GM18870 (cell line): ENCODE measurements at regions not wholly inside any gene's neighbourhood (a gene's known extent, or its start where the extent isn't known, plus 50 kb on each side); places are given as distances from the start of the nearest gene placed in this dataset.

ENCODE experiments used
- ATAC-seq: cut with Tn5 transposase; IDR thresholded peaks from one replicate; pipeline ENCODE4 v1.9.1; 2021; ENCODE audit warnings: moderate library complexity; ENCODE audit not compliant: unreplicated experiment

DNA sequence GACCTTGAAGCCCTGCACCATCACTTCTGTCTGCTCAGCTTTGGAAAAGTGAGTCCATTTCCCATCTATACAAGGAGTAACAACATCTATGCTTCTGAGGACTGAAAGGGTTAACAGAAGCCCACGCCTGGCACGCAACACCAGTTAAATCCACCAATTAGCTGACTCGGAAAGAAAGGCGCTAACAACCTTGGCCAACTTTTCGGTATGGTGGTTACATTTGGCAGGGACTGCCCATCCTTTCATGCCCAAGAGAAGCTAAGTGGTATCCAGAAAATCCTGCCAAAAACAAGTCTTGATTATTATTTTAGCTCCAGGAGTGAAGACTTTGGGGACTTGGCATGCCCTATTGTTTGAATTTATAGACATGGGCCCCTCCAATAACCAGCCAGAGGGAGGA, 202.3 kb upstream of the RPL38 start:
- no peak for ATAC-seq

DNA sequence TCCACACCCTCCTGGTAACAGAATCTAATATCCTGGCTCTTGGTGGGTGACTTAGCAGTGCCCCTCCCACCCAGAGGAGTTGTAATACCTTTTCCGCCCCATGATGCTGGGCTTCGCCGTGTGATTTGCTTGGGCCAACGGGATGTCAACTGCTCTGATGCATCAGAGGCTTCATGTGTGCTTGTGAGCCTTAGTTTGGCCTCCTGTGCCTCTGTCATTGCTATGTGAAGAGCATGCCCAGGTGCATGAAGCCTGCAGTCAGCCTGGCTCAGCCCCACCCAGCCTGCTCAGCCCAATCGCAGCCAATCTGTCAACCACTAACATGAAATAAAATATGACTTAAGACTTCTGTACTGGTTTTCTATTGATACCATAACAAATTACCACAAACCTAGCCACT, 201.2 kb upstream of the RPL38 start:
- no peak for ATAC-seq

DNA sequence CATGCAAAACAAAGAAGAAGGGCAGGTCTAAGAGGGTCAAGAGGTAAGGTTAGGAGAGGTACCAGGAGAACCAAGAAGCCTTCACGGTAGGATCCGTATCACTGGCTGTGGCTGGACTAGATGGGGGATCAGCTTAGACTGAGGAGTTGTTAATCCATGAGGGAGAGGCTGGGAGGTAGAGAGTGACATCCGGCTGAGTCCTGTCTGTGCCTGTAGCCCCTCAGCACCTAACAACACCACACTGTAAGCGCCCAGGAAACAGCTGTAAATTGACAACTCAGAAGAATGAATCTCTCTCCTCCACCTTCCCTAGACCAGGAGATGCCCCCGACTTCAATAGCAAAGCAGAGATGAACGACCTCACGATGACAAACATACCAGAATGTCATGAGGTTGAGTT, 199.4 kb upstream of the RPL38 start:
- no peak for ATAC-seq

DNA sequence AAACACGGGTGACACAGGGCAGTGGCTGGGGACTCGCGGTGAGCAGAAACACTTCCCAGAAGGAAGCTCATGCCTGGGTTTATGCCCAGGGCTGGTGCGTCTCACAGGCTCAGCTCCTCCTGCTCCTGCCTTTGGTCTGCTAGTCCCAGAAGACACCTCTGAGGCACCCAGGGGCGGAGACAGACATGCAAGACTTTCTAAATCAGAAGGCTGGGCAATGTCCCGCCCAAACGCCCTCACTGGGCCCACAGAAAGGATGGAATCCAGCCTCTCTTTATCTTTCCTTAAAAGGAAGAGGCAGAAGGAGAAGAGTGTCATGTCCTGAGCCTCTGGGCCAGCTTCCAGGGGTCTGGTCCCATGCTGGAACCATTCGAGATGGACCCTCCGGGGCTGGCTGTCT, 197.7 kb upstream of the RPL38 start:
- ATAC-seq: no peak

DNA sequence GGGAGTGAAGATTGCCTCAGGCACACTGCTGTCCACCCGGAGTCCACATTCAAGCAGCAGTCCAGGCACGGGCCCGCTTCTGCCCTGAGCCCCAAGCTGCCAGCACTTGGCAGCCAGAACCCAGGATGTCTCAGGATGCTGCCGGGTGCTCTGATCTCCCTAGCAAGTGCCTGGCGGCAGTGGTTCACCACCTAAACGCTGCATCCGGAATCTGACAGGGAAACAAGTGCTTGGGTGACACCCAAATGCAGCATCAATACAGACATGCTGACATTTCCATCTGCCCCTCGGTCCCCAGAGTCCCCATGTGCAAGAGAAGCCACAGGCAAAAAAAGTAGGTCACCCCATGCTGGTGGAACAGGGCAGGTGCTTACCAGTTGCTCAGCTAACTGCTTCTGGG, 197.1 kb upstream of the RPL38 start:
- no peak for ATAC-seq

DNA sequence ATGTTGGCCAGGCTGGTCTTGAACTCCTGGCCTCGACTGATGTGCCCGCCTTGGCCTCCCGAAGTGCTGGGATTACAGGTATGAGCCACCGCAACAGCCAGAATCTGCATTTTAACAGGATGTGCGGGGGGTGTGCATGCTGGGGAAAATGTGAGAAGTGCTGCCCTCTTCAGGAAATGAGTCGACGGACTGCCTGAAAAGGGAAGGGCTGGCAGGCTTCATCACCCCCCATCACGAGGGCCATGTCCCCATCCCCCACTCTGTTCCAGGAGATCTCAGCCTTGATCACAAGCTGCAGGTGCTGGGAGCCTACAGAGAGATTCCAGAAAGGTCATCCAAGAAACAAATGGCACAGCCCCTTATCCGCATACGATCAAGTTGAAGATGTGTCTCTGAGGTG, 195.3 kb upstream of the RPL38 start:
- ATAC-seq: no peak

DNA sequence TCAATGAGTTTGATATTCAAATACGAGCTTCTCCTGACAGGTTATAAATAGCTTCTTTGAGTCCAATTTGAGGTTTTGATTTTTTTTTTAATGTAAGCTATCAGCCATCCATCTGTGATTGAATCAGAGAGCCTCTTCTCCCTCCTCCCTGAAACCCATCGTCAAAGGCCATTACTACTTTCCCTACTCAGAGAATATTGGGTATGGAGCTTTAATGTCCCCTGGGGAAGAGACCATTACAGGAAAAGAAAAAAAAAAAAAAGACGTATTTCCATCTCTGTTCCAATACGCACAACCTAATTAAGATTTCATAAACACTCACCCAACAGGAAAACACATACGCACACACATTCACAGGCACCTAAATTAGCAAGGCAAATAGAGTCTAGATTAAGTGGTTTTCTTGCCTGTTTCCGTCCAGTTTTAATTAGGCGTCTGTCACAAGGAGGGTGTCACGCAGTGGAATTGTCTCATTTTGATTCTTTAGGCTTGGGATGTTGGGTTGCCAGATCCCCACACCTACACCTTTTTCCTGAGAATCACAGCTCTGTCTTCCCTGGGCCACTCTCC, 194.3 kb upstream of the RPL38 start:
- no peak for ATAC-seq

DNA sequence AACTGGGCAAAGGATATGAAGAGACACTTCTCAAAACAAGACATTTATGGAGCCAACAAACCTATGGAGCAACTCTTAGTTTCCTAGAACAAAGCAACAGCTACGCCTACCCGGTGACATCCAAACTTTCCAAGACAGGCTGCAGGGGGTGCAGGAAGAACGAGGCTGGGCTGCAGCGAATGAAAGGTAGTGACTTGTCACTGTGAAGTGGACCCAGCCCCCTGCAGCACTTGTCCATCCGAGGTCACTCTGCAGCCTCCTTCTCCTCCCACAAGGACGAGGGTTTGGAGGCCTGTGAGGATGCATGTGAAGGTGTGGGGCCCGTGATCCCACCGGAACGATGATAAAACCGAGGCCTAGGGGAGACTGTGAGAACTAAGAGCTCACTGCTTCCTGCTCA, 192.6 kb upstream of the RPL38 start:
- ATAC-seq: no peak

DNA sequence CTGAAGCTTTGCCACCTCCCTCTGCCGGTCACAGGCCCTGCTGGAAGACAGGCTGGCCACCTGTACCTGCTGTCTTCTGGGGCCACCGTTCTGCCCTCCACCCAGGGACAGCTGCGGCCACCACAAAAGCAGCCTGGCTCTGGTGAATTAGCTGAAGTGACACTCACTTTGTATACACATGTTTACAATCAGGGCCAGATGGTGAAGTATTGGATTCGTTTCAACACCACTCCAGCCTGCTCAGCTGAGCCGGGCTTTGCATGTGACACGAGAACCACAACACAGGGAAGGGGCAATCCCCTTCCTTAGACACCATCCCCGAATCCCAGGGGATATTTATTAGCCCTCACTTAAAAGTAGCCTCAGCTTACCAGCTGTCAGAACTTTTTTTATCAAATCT, 191.5 kb upstream of the RPL38 start:
- ATAC-seq: no peak

DNA sequence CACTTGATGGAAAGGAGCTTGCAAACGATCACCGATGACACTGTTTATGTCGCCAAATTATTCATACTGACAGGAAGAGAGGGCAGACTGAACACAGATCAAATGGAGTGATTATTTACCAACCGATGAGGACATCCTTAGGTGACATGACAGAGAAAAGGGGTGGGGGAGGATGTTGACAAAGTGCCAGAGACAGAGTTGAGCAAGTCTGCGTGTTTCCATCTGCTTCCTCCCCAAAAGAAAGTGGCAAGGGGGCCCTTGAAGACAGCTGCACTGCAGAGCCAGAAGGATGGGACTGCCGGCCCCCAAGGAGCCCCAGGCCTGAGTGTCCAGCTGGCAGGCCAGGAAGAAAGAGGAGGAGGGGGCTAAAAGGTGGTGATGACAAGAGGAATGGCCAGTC, 191.0 kb upstream of the RPL38 start:
- ATAC-seq: no peak

DNA sequence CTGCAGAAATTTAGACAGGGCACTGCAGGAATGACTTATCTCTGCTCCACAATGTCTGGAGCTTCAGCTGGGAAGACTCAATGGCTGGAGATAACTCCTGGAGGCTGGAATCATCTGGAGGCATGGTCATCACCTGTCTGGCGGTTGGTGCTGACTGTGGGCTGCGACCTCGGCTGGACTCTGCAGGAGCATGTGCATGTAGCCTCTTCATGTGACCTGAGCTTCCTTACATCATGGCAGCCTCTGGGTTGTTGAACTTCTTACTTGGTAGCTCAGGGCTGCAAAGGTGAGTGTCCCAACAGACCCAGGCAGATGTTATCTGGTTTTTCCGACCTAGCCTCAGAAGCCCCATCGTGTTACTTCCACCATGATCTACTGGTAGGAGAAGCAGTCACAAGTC, 188.2 kb upstream of the RPL38 start:
- ATAC-seq: no peak

DNA sequence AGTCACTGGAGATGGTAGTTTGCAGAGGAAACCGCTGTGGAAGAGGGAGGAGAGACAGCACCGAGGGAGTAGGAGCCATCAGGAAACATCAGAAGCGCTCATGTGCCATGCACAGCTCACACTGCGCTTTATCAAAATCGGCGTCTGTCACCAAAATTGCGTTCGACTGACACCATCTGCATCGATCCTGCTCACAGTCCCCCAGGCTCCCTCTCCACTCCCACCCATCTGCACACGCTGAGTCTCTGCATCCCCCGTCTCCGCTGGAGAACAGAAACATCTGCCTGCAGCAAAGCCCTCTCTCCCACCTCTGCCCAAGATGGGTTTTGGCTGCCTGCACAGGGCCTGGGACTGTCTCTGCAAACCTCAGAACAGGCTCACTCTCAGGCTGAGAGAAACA, 187.5 kb upstream of the RPL38 start:
- no peak for ATAC-seq

DNA sequence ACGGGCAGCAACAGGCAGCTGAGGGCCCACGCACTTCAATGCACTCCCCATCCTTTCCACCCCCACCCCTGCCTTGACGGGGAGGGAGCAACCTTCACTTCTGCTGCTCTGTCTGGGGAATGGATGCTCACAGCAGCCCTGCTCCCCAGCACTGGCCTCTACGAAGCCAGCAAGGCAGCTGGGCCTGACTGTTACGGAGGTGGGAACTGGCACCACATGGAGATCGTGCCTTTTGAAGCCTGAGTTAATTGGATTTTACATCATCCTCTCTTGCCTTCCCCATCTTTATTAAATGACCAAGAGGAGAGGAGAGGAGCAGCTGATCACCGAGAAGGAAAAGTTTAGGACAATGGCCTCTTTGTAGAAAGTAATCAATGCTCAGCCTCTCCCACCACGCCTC, 187.0 kb upstream of the RPL38 start:
- ATAC-seq: no peak

DNA sequence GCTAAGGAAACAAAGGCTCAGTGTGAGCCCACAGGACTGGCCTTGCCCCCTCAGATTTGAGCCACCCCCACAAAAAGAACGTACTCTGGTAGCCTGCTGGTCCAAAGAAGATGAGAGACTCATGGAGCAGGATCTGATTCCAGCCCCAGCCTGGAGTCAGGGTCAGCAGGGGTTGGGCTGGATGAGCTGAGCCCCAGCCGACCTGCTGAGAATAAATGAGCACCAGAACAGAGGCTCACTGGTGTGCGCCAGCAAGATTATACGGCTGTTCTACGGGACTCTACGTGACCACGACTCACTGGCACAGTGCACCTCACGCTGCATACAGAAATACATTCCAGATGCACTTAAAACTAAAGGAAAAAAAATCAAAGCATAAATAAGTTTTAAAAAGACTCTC, 186.0 kb upstream of the RPL38 start:
- ATAC-seq: no peak

DNA sequence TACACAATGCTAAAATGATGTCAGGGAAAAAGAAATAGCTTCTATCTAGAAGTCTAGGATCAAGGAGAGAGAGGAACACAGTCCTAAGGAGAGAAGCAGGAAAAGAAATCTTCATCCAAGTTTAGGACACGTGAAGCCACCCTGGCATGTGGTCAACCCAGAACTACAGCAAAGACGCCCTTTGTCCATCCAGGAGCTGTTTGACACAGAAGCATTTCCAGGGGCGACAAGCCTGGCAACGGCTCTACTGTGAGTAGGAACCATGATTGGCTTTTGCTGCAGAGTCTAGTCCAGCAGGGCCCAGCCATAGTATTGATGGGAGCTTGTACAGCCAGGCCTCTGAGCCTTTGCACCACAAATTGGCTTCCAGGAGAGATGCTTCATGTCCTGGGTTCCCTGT, 185.4 kb upstream of the RPL38 start:
- ATAC-seq: no peak

DNA sequence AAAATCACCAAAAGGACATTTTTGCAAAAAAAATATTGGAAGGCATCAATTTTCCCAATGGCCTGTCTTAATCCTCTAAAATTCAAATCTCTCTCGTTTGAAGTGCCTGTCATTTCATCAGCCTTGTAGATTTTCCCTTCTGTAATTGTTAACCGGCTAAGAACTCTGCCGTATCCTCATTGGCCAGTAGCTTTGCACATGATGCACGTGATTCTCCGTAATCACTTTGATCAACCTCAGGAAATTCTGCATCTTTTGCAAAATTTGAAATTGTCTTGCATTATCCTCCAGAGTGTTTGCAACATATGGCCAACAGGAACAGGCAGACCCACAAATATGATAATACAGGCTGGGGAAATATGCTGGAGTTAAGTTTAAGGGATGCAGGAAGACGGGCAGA, 184.2 kb upstream of the RPL38 start:
- no peak for ATAC-seq

DNA sequence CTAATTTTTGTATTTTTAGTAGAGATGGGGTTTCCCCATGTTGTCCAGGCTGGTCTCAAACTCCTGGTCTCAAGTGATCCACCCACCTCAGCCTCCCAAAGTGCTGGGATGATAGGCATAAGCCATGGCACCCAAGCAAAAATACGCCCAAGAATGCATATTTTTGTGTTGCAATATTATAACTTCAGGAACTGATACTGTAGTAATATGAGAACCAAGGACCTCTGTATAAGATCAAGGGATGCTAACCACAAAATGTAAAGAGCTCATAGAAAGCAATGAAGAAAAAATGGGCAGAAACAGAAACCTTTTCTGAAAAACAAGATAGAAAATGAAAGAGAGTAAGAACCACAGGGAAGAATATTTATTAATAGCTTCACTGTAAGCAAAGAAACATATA, 183.6 kb upstream of the RPL38 start:
- no peak for ATAC-seq

DNA sequence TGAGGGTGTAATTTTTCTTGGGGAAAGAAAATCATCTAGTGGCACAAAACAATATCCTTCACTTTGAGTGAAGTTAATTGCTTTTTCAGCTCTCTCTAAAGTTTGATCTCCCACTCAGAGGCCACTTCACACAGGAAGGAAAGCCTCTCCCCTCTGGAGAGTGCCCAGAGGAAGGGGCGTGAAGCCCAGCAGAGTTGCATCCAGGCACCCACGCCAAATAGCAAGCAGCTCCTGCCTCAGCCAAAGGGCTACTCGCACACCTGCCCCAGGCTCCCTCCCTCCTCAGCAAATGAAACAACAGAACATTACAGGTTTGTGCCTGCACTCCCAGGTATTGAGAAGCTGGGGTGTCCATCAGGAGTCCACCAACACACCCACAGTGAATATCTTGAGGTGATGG, 183.0 kb upstream of the RPL38 start:
- no peak for ATAC-seq

DNA sequence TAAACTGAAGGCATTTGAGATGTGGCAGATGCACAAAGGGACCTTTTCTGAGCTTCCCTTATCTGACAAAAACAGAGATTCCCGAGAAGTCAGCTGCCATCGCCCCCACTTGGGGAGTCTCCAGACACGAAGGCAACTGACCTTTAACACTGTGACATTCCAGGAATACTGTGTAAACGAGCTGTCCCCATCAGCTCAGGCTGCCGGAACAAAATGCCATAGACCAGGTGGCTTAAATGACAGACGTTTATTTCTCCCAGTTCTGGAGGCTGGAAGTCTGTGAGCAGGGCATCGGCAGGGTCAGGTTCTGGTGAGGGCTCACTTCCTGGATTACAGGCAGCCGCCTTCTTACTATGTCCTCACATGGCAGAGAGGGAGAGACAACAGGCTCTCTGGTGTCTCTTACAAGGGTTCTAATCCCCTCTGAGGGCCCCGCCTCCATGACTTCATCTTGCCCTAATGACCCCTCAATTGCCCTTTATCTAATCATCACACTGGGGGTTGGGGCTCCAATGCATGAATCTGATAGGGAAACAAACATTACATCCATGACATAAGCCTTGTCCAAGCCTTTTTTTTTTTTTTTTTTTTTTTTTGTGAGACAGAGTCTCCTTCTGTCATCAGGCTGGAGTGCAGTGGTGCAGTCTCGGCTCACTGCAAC, 178.5 kb upstream of the RPL38 start:
- ATAC-seq: no peak

DNA sequence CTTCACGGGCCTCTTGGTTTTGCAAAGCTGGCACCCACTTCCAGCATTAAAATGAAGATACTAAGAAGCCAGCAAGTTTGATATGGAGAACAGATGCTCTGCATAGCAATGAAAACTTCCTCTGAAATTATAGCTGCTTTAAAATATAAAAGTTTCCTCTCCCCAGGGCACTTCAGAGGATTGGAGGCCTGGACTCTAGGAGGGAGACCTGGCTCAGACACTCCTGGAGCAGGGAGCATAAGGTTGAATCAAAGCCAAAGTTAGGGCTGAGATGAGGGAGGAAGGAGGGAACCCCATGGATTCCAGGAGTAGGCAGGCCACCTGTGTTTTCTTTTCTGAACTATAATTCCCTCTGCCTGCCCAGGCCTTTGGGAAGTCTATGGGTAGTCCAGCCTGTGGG, 176.0 kb upstream of the RPL38 start:
- no peak for ATAC-seq

DNA sequence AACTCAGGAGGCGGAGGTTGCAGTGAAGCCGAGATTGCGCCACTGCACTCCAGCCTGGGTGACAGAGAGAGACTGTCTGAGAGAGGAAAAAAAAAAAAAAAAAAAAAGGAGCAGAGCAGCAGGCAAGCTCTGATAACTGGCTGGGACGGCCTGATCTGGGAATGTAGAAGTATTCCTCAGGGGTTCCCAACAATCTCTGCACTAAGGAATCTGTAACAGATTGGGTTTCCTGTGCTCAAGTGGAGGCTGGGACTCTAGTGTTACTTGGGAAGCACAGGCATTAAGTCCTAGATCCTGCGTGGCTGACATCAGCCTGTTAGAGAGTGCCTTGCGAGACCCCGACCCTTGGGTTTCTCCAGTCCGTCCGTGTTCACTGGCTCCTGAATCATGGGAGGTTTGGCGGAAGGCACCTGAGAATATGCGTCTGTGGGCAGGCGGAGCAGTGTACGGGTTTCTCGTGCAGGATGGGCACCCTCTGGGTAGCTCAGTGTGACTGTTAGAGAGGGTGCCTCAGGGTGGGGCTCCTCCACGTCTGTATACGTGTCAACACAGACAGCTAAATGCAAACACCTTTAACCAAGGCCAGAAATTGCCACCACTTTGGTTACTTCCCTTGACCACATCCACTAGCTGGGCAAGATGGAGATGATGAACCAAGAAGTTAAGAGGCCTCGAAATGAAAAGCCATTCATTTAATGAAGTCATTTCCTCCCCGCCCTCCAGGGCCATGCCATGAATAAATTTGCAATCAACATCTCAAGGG, 174.9 kb upstream of the RPL38 start:
- ATAC-seq: no peak

DNA sequence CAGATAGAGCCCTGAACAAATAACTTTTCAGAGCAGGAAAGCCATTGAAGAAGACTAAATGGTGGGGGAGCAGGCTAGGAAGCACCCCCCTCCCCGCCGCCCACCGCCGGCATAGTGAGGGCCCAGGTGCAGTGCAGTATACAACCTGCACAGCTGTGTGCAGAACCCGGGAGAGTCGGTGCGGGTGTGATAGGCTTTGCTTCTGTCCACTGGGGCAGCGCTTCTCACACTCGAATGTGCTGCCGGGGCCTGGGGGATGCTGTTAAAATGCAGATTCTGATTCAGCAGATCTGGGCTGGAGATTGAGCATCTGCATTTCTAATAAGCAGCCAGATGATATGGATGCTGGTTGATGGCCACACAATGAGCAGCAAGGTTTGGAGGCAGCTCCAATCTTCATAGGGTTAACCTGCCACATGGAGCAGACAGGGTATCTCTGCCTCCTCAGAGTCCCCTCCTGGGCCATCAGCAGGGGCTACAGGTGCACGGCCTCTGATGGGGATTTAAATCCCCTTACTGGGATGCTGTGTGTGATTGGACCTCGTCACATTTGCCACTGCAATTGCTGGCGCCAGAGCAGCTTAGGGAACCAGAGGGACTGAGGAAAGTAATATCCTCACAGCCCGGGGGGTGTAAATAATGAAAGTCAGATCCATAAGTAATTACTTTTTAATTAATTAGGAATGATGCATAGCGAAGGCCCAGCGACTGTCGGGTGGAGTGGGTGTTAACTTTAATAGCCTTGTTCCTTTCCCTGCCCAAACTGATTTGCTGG, 172.0 kb upstream of the RPL38 start:
- no peak for ATAC-seq
